Astrocyte (in vitro differentiated cells and primary cell): ENCODE measurements at regions not wholly inside any gene's neighbourhood (a gene's known extent, or its start where the extent isn't known, plus 50 kb on each side); places are given as distances from the start of the nearest gene placed in this dataset.

Source experiments
- CTCF ChIP-seq: IDR thresholded peaks from 2 replicates; pipeline ENCODE4 v1.5.1; 2011; ENCODE audit warnings: low read depth, mild to moderate bottlenecking, inconsistent platforms, low read length, moderate library complexity; ENCODE audit not compliant: insufficient read depth
- EZH2 ChIP-seq: IDR thresholded peaks from 2 replicates; pipeline ENCODE4 v1.6.1; 2012; ENCODE audit warnings: mild to moderate bottlenecking, low read length, inconsistent platforms; ENCODE audit not compliant: insufficient read depth

GRCh38 chr18:34542625-34543024 lies 167.5 kb upstream of the DTNA start:
- TF ChIP-seq CTCF (no peak), EZH2 (no peak)
